Right lobe of liver (tissue), 4 donors: ENCODE measurements at regions not wholly inside any gene's neighbourhood (a gene's known extent, or its start where the extent isn't known, plus 50 kb on each side); places are given as distances from the start of the nearest gene placed in this dataset.

Experiments
- CTCF ChIP-seq, 4 donors: fragments of 200-600 bp in 3 of 4; fragments of 450-650 bp in 1 of 4; IDR thresholded peaks; one replicate each; pipeline versions ENCODE4 v1.5.1 to v1.8.0; 2016 to 2022; ENCODE audit warnings: antibody characterized with exemption in 4 of 4, mild to moderate bottlenecking in 2 of 4
- POLR2A ChIP-seq: fragments of 450-650 bp; IDR thresholded peaks from one replicate; pipeline ENCODE4 v1.6.1; 2017; ENCODE audit warnings: antibody characterized with exemption, mild to moderate bottlenecking
- donor health status: DM: no; HTN: no; CAD: no.
- donor health status: DM: no; HTN: no; CAD: no.
- donor health status: DM: no; HTN: yes; CAD: no.

DNA sequence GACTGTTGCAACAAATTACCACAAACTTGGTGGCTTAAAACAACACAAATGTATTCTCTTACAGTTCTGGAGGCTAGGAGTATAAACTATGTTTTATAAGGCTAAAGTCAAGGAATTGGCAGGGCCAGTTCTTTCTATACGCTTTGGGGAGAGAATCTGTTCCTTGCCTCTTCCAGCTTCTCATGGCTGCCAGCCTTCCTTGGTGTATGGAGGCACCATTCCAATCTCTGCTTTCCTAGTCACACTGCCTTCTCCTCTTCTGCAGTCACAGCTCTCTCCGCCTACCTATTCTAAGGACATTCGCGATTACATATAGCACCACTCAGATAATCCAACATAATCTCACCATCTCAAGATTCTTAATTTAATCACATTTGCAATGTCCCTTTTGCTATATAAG is 140.4 kb upstream of the GNAO1 start:
- TF ChIP-seq CTCF (IDR thresholded peaks at IDR 0.05) (no peak), POLR2A (no peak)
